Activated CD8-positive, alpha-beta T cell treated with anti-CD3 and anti-CD28 coated beads, Interleukin-2, amount 10 ng/mL, durations not matched to agents 7 days and 5 days (primary cell): ENCODE measurements at regions not wholly inside any gene's neighbourhood (a gene's known extent, or its start where the extent isn't known, plus 50 kb on each side); places are given as distances from the start of the nearest gene placed in this dataset.

Experiments
- ATAC-seq: fragments of 150-1000 bp; cut with Tn5 transposase; one replicate; pipeline ENCODE4 v1.10.0; 2021; ENCODE audit warnings: moderate library complexity
- CTCF ChIA-PET: fragments of 350-600 bp; sonication (Branson Sonifier 250); formaldehyde crosslinking; loops from one replicate; lab custom pipeline; 2021; ENCODE audit warnings: antibody characterized with exemption; lab: Charles Lee
- POLR2A ChIA-PET: fragments of 350-600 bp; sonication (Branson Sonifier 250); formaldehyde crosslinking; loops from one replicate; lab custom pipeline; 2021; ENCODE audit warnings: antibody characterized with exemption; lab: Charles Lee
- DNase-seq: peaks from one replicate; pipeline ENCODE4 v3.0.0-alpha.2; 2020
- H3K27ac Mint-ChIP-seq: one replicate; pipeline ENCODE4 v1.8.0; 2021; ENCODE audit warnings: mild to moderate bottlenecking, mixed read lengths
- H3K27me3 Mint-ChIP-seq: one replicate; pipeline ENCODE4 v1.8.0; 2021; ENCODE audit warnings: low read depth, mixed read lengths
- H3K36me3 Mint-ChIP-seq: one replicate; pipeline ENCODE4 v1.8.0; 2021; ENCODE audit warnings: low read depth, mixed read lengths
- H3K4me1 Mint-ChIP-seq: one replicate; pipeline ENCODE4 v1.8.0; 2021; ENCODE audit warnings: low read depth, mixed read lengths
- H3K4me3 Mint-ChIP-seq: one replicate; pipeline ENCODE4 v1.8.0; 2021; ENCODE audit warnings: mild to moderate bottlenecking, mixed read lengths
- H3K9me3 Mint-ChIP-seq: one replicate; pipeline ENCODE4 v1.8.0; 2022; ENCODE audit warnings: mixed read lengths; ENCODE audit not compliant: insufficient read depth

- ATAC-seq (no peak), DNase-seq (no peak)
- H3K36me3 Mint-ChIP-seq: no peaks in the 10 kb centered on the region
- H3K9me3 Mint-ChIP-seq: no peaks in the 10 kb centered on the region
- ChIA-PET CTCF (no interaction called here), POLR2A (no interaction called here)
- H3K4me1 Mint-ChIP-seq: peaks cover 6% of the 10 kb centered on the region
- no peak overlapping the region for H3K4me3 Mint-ChIP-seq
- H3K27me3 Mint-ChIP-seq: peaks cover 17% of the 10 kb centered on the region
- H3K27ac Mint-ChIP-seq: no peak overlapping the region
Measured at GRCh38 chr6:170112583-170112860, 178.4 kb downstream of the DLL1 start.

DNA sequence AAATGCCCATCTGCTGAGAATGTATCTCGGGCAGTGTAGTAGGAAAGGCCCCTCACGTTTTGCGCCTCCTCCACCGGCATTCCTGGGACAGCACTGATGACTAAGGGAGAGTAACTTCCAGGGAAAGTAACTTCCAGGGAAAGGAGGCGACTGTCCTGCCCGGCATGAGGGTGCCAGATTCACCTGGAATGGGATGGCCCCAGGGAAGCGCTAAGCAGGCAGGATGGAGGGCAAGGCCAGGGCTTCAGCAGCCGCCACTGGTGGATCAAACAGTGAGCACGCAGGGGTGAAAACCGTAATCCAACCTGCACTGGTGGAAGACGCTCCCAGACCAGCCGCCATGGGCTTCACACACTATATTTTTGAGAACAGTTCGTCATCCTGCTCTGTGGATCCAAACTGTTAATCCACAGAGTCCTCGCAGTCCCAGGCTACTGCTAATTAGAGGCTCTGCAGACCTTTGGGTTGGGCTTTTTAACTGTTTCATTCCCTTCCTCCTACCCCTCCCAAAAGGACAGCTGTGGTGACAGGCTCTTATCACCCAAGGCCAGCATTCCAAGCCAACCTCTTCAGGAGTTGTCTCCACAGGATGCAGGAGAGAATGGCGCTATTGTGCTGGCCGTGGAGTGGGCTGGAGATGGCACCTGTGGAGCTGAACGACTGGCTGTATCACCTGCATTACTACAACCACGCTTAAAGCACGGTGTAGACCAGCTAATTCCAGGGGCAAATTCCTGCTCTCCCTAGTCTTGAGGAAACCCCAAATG lies 178.9 kb downstream of the DLL1 start:
- H3K4me1 Mint-ChIP-seq: peaks cover 6% of the 10 kb centered on the region
- ATAC-seq (no peak), DNase-seq (no peak)
- CTCF ChIA-PET: no interaction called here
- no peaks in the 10 kb centered on the region for H3K9me3 Mint-ChIP-seq
- POLR2A ChIA-PET: no interaction called here
- no peak overlapping the region for H3K27ac Mint-ChIP-seq
- no peak overlapping the region for H3K4me3 Mint-ChIP-seq
- H3K36me3 Mint-ChIP-seq: no peaks in the 10 kb centered on the region
- H3K27me3 Mint-ChIP-seq: peaks cover 19% of the 10 kb centered on the region

GRCh38 chr6:170111141-170111664 lies 179.7 kb downstream of the DLL1 start:
- no peak overlapping the region for H3K4me3 Mint-ChIP-seq
- H3K9me3 Mint-ChIP-seq: no peaks in the 10 kb centered on the region
- peaks cover 3% of the 10 kb centered on the region for H3K4me1 Mint-ChIP-seq
- ChIA-PET POLR2A (no interaction called here), CTCF (no interaction called here)
- no peak overlapping the region for H3K27ac Mint-ChIP-seq
- peaks cover 25% of the 10 kb centered on the region for H3K27me3 Mint-ChIP-seq
- DNase-seq (no peak), ATAC-seq (no peak)
- H3K36me3 Mint-ChIP-seq: no peaks in the 10 kb centered on the region

- Mint-ChIP-seq H3K4me3 (no peak overlapping the region), H3K36me3 (peaks cover 1% of the 10 kb centered on the region), H3K27ac (no peak overlapping the region), H3K27me3 (peaks cover 29% of the 10 kb centered on the region), H3K9me3 (no peaks in the 10 kb centered on the region), H3K4me1 (peaks cover under 1% of the 10 kb centered on the region)
- no peak for DNase-seq
- POLR2A ChIA-PET: no interaction called here
- CTCF ChIA-PET: no interaction called here
- no peak for ATAC-seq
Measured at GRCh38 chr6:170110201-170111140, 180.4 kb downstream of the DLL1 start.

- peaks cover 3% of the 10 kb centered on the region for H3K36me3 Mint-ChIP-seq
- peaks cover 26% of the 10 kb centered on the region for H3K27me3 Mint-ChIP-seq
- no peak overlapping the region for H3K4me3 Mint-ChIP-seq
- H3K4me1 Mint-ChIP-seq: no peaks in the 10 kb centered on the region
- H3K9me3 Mint-ChIP-seq: no peaks in the 10 kb centered on the region
- DNase-seq (no peak), ATAC-seq (no peak)
- CTCF ChIA-PET: no interaction called here
- POLR2A ChIA-PET: no interaction called here
- no peak overlapping the region for H3K27ac Mint-ChIP-seq
Measured at GRCh38 chr6:170108890-170109587, 181.8 kb downstream of the DLL1 start.

GRCh38 chr6:170108456-170108855 lies 182.4 kb downstream of the DLL1 start:
- H3K27me3 Mint-ChIP-seq: peaks cover 25% of the 10 kb centered on the region
- H3K27ac Mint-ChIP-seq: no peak overlapping the region
- DNase-seq (no peak), ATAC-seq (no peak)
- peaks cover 3% of the 10 kb centered on the region for H3K36me3 Mint-ChIP-seq
- ChIA-PET CTCF (no interaction called here), POLR2A (interaction anchor here (0.6 kb wide), 1 partner anchor 40 kb away, joined by 3 read pairs; no protein-coding TSS in a partner anchor)
- H3K4me3 Mint-ChIP-seq: no peak overlapping the region
- no peaks in the 10 kb centered on the region for H3K9me3 Mint-ChIP-seq
- no peaks in the 10 kb centered on the region for H3K4me1 Mint-ChIP-seq

- ChIA-PET CTCF (no interaction called here), POLR2A (interaction anchor here (0.6 kb wide), 1 partner anchor 41 kb away, joined by 3 read pairs; no protein-coding TSS in a partner anchor)
- Mint-ChIP-seq H3K36me3 (peaks cover 3% of the 10 kb centered on the region), H3K9me3 (no peaks in the 10 kb centered on the region), H3K4me3 (no peak overlapping the region), H3K4me1 (peaks cover 4% of the 10 kb centered on the region), H3K27ac (no peak overlapping the region), H3K27me3 (peaks cover 21% of the 10 kb centered on the region)
- DNase-seq (no peak), ATAC-seq (no peak)
Measured at GRCh38 chr6:170107606-170108222, 183.2 kb downstream of the DLL1 start.

DNA sequence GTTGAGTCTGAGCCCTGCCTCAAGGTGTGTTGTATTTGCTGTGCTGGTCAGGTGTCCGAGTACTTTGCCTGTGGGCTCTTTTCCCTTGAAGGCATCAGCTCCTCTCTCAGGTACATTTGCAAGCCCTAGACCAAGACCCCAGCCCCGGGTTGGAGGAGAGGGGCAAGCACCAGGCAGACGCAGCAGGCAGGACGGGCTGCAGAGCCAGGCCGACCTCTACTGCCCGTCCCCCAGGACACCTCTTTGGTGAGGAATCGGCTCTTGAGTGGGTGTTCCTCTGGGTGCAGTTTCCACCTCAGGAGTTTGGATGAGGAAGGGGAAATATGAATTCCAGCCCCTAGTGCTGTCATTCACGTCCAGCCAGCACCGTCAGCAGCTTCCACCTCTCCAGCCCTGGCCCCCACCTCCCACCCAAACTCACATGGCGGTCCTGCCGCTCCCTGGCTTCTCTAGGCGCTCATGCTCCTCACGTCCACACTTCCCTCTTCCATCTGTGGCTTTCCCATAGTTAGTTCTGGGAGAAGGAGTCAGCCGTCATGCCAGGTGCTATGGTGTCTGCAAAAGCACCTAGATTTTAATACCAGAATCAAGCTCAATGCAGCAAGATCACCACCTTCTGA lies 183.9 kb downstream of the DLL1 start:
- Mint-ChIP-seq H3K4me3 (no peak overlapping the region), H3K4me1 (peaks cover 4% of the 10 kb centered on the region), H3K9me3 (no peaks in the 10 kb centered on the region), H3K27ac (no peak overlapping the region), H3K36me3 (peaks cover 4% of the 10 kb centered on the region), H3K27me3 (peaks cover 21% of the 10 kb centered on the region)
- CTCF ChIA-PET: interaction anchor here (1.1 kb wide), 1 partner anchor 423 kb away, joined by 3 read pairs; no protein-coding TSS in a partner anchor
- ATAC-seq: no peak
- POLR2A ChIA-PET: no interaction called here
- DNase-seq: no peak

DNA sequence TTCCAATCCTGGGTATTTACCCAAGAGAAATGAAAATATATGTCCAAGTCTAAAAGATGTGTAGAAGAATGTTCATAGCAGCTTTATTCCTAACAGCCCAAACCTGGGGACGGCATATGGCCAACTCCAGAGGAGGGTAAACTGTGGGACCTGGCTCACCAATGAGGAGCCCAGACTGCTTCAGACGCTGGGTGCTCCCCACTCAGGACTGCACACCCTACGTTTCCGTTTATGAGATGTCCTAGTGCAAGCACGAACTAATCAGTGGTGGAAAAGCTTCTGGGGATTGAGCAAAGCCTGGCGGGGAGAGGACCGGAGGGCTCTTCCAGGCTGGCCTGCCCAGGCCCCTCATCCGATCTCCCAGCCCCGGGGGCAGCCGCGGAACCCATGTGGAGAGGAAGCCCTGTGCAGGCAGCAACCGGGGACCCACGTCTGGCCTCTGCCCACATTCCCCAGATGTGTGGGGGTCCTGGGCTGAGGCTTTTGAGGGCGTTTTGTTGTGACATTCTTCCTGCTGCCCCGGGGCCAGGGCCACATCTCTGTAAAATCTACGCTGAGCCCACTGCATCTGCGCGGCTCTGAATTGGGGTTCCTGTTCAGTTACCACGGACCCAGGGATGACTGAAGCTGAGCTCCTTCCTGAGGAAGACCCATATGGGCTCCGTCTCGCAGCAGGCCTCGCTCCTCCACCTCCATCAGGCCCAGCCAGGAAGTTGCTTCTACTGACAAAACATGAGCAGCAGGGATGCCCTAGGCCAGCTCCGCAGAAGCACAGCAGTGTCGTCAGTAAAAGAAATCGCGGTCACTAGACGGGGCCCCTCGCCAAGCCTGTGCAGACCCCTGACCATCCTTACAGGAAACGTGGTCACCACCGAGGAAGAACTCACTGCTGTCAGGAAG lies 188.0 kb downstream of the DLL1 start:
- peaks cover 4% of the 10 kb centered on the region for H3K4me1 Mint-ChIP-seq
- H3K4me3 Mint-ChIP-seq: no peak overlapping the region
- DNase-seq (no peak), ATAC-seq (peak; percentile 33)
- H3K9me3 Mint-ChIP-seq: no peaks in the 10 kb centered on the region
- peaks cover 23% of the 10 kb centered on the region for H3K27me3 Mint-ChIP-seq
- H3K36me3 Mint-ChIP-seq: peaks cover 4% of the 10 kb centered on the region
- POLR2A ChIA-PET: no interaction called here
- H3K27ac Mint-ChIP-seq: peak overlapping the region; percentile 74
- CTCF ChIA-PET: no interaction called here

DNA sequence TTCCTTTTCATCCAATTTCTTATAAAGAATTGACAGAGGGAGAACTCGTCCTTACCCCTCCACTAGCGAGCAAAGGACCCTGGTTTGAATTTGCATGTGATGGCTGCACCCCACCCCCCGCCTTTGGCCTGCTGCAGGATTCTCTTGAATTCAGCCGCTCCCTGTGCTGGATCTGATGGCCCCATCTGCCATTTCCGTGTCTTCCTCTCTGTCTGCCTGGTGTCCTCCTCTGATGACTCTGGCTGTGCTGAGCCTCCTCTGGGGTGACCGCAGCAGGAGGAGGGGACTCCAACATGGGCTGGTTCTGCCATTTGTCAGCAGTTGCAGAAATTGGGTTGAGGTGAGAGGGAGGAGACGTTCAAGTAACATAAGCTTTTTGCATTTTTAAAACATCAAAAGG lies 188.8 kb downstream of the DLL1 start:
- no peak overlapping the region for H3K4me3 Mint-ChIP-seq
- POLR2A ChIA-PET: no interaction called here
- DNase-seq (no peak), ATAC-seq (no peak)
- peaks cover 4% of the 10 kb centered on the region for H3K36me3 Mint-ChIP-seq
- no peaks in the 10 kb centered on the region for H3K9me3 Mint-ChIP-seq
- H3K4me1 Mint-ChIP-seq: peaks cover 4% of the 10 kb centered on the region
- peaks cover 21% of the 10 kb centered on the region for H3K27me3 Mint-ChIP-seq
- no peak overlapping the region for H3K27ac Mint-ChIP-seq
- CTCF ChIA-PET: no interaction called here
